Colon (tissue), 2 donors: ENCODE measurements at regions not wholly inside any gene's neighbourhood (a gene's known extent, or its start where the extent isn't known, plus 50 kb on each side); places are given as distances from the start of the nearest gene placed in this dataset.
"Not testable (repeated sequence)": the region's sequence is repeated elsewhere in the genome, so short reads cannot be mapped to it uniquely, and the experiment has no call there.

Experiments
- FAIRE-seq: peaks from 2 replicates; lab custom pipeline; 2012; peaks lifted over from hg19 to GRCh38; lab: Jason Lieb, UNC
- donor health status: control.
- donor health status: control.

GRCh38 chr7:51918581-51918980 is 602.0 kb upstream of the COBL start:
- FAIRE-seq, result no peak

GRCh38 chr7:51901489-51901840 is 584.9 kb upstream of the COBL start:
- FAIRE-seq, result no peak

- not testable (repeated sequence) for FAIRE-seq
Observed at GRCh38 chr7:51900755-51901488, 584.3 kb upstream of the COBL start.

GRCh38 chr7:51899611-51900010 is 583.0 kb upstream of the COBL start:
- no peak for FAIRE-seq

GRCh38 chr7:51882412-51882811 is 565.8 kb upstream of the COBL start:
- FAIRE-seq, result no peak

- FAIRE-seq, result no peak
Observed at GRCh38 chr7:51881309-51881708, 564.7 kb upstream of the COBL start.

- FAIRE-seq, result no peak
Observed at GRCh38 chr7:51878865-51879264, 562.3 kb upstream of the COBL start.

GRCh38 chr7:51869452-51869851 is 552.8 kb upstream of the COBL start:
- FAIRE-seq, result no peak

- no peak for FAIRE-seq
Observed at GRCh38 chr7:51867117-51867516, 550.5 kb upstream of the COBL start.

GRCh38 chr7:51860305-51860704 is 543.7 kb upstream of the COBL start:
- FAIRE-seq, result no peak

- no peak for FAIRE-seq
Observed at GRCh38 chr7:51850126-51850525, 533.5 kb upstream of the COBL start.

- no peak for FAIRE-seq
Observed at GRCh38 chr7:51847461-51848134, 531.0 kb upstream of the COBL start.

GRCh38 chr7:51839130-51839529 is 522.5 kb upstream of the COBL start:
- FAIRE-seq, result not testable (repeated sequence)

- FAIRE-seq, result no peak
Observed at GRCh38 chr7:51827631-51828030, 511.0 kb upstream of the COBL start.

GRCh38 chr7:51824050-51824449 is 507.4 kb upstream of the COBL start:
- no peak for FAIRE-seq

- FAIRE-seq, result no peak
Observed at GRCh38 chr7:51823437-51823836, 506.8 kb upstream of the COBL start.

GRCh38 chr7:51817694-51818225 is 501.2 kb upstream of the COBL start:
- no peak for FAIRE-seq

- not testable (repeated sequence) for FAIRE-seq
Observed at GRCh38 chr7:51805783-51806431, 489.3 kb upstream of the COBL start.

GRCh38 chr7:51802718-51803117 is 486.1 kb upstream of the COBL start:
- no peak for FAIRE-seq

- no peak for FAIRE-seq
Observed at GRCh38 chr7:51797371-51797770, 480.8 kb upstream of the COBL start.

GRCh38 chr7:51792796-51793195 is 476.2 kb upstream of the COBL start:
- peak; percentile 5 for FAIRE-seq

GRCh38 chr7:51789489-51789888 is 472.9 kb upstream of the COBL start:
- FAIRE-seq, result no peak

- FAIRE-seq, result no peak
Observed at GRCh38 chr7:51786284-51786683, 469.7 kb upstream of the COBL start.
